ENCODE measurements at regions not wholly inside any gene's neighbourhood (a gene's known extent, or its start where the extent isn't known, plus 50 kb on each side); places are given as distances from the start of the nearest gene placed in this dataset.

DNA sequence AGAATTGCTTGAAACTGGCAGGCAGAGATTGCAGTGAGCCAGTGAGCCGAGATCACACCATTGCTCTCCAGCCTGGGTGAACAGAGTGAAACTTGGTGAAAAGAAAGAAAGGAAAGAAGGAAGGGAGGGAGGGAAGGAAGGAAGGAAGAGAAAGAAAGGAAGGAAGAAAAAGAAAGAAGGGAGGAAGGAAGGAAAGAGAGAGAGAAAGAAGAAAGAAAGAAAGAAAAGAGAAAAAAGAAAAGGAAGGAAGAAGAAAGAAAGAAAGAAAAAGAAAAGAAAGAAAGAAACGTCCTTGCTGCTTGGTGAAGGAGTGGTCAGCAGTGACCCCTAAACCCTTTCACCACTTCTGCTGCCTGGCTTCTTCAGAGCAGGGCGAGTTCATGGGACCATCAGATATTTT lies 147.1 kb upstream of the MYO3A start (continued):
- TF ChIP-seq YY1 (IDR thresholded peaks at IDR 0.05; ENCODE audit: low read depth, low read length): no peak
- TF ChIP-seq FOSL1 (IDR thresholded peaks at IDR 0.05; ENCODE audit: insufficient read depth, low read depth, low read length): no peak
- TF ChIP-seq EZH2 (IDR thresholded peaks at IDR 0.05; ENCODE audit: low read depth, low read length, severe bottlenecking): no peak
- no peak for TF ChIP-seq KDM1A (IDR thresholded peaks at IDR 0.05; ENCODE audit: borderline replicate concordance, low read length)
- TF ChIP-seq, protein P1, sequence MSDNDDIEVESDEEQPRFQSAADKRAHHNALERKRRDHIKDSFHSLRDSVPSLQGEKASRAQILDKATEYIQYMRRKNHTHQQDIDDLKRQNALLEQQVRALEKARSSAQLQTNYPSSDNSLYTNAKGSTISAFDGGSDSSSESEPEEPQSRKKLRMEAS (IDR thresholded peaks at IDR 0.05): no peak
- TF ChIP-seq GTF2F1 (IDR thresholded peaks at IDR 0.05; ENCODE audit: borderline replicate concordance, low read depth, low read length): no peak
- no peak for TF ChIP-seq EGR1 (IDR thresholded peaks at IDR 0.05; ENCODE audit: borderline replicate concordance, low read depth, low read length)
- TF ChIP-seq CHD1 (IDR thresholded peaks at IDR 0.05; ENCODE audit: low read depth, low read length): no peak
- TF ChIP-seq KDM4A (IDR thresholded peaks at IDR 0.05; ENCODE audit: low read depth, low read length, severe bottlenecking): no peak
